GM12892 (cell line): ENCODE measurements at regions not wholly inside any gene's neighbourhood (a gene's known extent, or its start where the extent isn't known, plus 50 kb on each side); places are given as distances from the start of the nearest gene placed in this dataset.

Experiments used
- POLR2AphosphoS5 ChIP-seq: IDR thresholded peaks from 2 replicates; pipeline ENCODE4 v1.6.1; 2011; ENCODE audit warnings: low read depth, low read length, control low read depth
- TAF1 ChIP-seq: IDR thresholded peaks from 2 replicates; pipeline ENCODE4 v1.6.1; 2011; ENCODE audit warnings: low read depth, mild to moderate bottlenecking, control low read depth, low read length, borderline replicate concordance

GRCh38 chr1:192876633-192877032 is 67.8 kb downstream of the RGS2 start:
- TF ChIP-seq POLR2AphosphoS5 (no peak), TAF1 (no peak)
